ENCODE measurements at regions not wholly inside any gene's neighbourhood (a gene's known extent, or its start where the extent isn't known, plus 50 kb on each side); places are given as distances from the start of the nearest gene placed in this dataset.
"Not testable (repeated sequence)": the region's sequence is repeated elsewhere in the genome, so short reads cannot be mapped to it uniquely, and the experiment has no call there.

DNA sequence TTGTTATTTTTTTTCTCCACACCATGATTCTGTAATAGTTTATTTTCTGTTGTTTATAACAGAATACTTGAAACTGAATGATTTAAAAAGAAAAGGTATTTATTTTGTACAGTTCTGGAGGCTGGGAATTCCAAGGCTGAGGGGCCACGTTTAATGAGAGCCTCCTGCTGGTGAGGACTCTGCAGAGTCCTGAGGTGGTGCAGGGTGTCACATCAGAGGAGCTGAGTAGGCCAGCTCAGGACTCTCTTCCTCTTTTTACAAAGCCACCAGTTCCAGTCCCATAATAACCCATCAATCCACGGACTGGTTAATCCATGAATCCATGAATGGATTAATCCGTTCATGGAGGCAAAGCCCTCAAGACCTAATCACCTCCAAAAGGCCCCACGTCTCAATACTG lies 71.6 kb downstream of the TFAP2A start:
- DNase-seq, result no peak

DNA sequence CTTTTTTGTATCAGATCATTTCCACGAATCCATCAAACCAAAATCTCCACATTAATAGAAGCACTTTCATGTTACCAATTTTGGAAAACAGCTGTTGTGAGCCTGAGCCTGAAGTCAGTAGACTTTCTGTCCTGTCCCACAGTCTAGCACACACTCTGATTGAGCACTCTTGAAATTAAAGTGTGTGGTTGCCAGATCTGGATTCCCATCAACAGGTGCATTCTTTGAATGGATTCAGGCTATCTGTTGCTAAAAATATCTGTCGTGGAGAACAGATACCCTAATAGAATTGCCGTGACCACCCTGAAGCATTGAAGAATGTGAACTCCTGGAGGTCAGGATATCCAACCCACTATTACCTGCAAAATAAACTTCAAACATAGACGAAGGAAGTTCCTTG lies 73.3 kb downstream of the TFAP2A start:
- DNase-seq, result no peak

DNA sequence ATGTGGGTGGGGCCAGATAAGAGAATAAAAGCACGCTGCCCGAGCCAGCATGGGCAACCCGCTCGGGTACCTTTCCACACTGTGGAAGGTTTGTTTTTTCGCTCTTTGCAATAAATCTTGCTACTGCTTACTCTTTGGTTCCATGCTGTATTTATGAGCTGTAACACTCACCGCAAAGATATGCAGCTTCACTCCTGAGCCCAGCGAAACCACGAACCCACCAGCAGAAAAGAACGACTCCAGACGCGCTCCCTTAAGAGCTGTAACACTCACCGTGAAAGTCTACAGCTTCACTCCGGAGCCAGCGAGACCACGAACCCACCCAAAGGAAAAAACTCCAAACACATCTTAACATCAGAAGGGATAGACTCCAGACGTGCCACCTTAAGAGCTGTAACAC lies 76.7 kb downstream of the TFAP2A start:
- DNase-seq, result no peak

DNA sequence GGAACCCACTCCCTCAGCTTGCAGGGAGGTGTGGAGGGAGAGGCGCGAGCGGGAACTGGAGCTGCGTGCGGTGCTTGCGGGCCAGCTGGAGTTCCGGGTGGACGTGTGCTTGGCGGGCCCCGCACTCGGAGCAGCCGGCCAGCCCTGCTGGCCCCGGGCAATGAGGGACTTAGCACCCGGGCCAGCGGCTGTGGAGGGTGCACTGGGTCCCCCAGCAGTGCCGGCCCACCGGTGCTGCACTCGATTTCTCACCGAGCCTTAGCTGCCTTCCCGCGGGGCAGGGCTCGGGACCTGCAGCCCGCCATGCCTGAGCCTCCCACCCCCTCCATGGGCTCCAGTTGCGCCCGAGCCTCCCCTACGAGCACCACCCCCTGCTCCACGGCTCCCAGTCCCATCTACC lies 77.5 kb downstream of the TFAP2A start:
- DNase-seq, result not testable (repeated sequence)

DNA sequence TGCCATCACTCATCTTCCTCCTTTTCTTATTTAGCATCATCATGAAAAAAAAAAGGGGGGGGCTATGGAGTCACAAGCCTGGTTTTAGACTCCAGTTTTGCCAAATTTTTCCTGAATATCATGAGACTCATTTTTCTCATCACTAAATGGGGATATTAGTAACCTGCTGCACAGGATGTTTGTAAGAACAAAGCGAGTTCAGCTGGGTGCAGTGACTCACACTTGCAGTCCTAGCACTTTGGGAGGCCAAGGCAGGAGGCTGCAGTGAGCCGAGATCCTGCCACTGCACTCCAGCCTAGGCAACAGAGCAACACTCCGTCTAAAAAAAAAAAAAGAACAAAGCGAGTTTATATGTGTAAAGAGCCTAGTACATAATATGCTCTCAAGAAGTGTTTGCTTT lies 82.8 kb downstream of the TFAP2A start:
- no peak for DNase-seq

DNA sequence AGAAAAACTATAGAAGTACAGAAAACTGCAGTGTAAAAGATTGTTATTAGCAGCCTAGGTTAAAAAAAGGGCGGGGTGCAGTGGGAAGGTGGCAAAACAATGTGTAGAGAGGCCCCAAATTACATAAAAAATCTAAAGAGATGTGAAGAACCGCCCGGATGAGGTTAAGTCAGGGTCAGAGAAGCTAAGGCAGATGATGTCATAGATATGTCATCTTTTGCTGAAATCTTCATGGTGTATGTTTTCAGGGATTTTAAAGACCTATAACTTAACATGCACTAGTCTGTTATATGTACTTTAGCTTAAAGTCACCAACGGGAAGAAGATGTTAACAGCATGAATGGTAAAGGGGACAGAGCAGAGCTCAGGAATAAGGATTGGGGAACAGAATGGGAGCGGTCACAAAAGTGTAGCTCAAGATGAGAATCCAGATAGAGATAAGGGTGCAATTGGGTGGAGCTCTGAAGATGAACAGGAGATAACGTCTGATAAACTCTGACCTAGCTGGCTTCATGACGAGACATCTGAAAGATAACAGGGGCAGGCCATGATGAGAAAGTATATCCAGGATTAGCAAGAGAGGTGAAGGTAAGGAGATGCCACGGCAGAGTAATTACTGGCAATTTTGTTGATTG lies 83.4 kb downstream of the TFAP2A start:
- no peak for DNase-seq

DNA sequence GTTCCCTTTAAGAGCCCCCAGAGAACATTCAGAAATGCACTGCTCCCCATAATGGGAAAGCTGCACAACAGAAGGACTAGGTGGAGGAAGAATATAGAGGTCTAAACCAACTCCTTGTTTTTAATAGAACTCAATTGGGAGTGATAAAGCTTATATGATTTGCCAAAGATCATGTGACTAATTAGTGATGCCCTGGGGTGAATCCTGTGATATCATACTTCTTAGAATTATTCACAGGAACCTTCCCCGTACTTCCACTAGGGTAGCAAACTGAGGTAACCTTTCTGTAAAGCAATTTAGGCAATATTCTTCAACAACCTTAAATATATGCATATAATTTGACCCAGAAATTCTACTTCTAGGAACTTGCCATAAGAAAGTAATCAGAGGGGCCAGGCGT lies 84.4 kb downstream of the TFAP2A start:
- no peak for DNase-seq

DNA sequence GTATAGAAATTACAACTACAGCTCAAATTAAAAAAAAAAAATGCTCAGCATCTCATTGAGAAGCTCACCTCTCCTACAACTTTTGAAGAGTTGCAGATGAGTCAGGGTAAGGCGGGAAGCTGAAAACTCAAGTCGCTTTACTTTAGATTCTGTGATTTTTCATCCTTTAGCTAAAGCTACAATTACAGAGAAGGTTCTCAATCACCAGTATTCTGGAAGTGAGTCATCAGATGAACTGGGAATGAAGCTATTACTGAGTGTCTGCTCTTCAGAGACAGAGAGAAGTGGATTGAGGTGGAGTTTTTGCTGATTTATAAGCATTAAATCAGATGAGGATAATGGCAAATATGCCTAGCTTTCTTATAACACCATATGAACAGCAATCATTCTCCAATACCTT lies 91.9 kb downstream of the TFAP2A start:
- DNase-seq, result no peak

DNA sequence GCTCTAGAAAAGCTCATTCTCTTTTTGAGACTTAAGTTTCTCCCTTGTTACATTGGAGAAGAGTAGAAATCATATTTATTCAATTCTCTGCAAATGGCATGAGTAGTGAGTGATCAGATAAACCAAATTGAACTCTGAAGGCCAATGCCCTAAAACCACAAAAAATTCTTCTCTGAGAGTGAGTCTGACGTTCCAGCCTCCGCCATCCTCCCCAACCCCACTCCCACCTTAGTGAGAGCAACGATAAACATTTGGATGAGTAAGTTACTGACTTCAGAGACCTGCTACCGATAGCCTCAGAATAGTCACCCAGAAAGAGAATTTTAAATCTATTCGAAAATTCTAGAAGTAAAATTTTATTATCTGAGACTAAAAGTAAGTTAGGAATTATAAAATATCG lies 94.6 kb downstream of the TFAP2A start:
- DNase-seq, result no peak

DNA sequence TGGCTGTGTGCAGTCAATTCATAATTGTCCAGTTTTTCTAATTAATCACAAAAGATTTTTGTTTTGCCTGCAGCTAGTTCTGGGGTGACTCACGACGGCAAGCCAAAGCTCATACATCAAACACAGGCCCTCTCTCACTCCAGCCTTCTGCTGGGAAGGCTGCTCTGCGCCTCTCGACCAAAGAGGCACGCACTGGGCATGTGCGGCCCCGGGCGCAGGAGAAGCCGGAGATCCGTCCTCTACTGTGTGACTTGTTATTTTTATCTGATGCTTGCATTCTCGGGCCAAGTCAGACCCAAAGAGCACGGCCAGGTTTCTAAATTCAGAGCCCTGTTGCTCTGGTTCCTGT lies 98.5 kb downstream of the TFAP2A start:
- no peak for DNase-seq

DNA sequence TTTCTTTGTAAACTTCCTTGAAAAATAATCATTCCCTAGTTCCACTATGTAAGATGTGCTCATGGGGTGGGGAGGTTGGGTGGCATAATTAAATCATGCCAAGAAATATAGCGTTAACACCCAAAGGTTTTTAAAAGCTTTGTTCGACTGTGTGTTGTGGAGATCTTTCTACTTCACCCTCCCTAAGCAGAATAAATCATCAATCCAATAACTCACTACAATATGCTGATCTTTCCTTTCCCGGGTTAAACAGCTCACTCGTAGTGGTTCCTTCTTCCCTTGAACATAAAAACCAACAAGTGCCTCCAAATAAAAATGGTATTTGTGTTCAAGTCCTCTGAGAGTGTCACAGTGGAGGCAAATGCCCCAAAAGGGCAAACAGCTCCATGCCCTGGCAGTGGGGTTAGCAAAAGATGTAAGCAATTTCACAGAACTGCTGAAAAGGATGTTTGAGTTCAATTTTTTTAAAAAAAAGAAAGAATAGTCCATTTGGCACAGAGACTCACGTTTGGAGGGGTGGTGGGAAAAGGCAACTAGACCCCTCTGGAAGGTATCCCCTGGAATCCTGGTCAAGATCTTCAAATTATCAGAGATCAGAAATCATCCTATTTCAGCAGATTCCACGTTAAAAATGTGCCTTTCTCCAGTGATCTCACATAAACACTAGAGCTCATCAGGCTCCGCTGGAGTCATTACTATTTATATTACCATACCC lies 99.1 kb downstream of the TFAP2A start:
- DNase-seq, result no peak

DNA sequence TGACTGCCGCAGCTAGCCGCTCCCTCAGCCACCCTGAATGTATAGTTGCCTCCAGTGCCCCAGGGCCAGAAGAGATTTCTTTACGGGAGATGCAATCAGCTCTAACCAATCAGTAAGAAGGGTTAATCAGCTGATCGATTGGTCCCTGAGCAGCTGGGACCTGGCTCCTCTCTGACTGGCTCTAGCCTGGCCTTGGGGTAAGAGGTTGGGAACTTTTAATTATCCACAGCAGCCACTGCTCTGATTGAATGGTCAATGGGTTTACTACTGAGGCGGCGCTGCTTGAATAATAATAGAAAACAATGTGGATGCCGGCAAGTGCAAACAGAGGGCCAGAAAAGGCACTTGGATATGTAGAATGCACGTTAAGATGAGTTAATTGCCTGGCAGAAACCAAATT lies 99.8 kb downstream of the TFAP2A start:
- DNase-seq, result no peak

DNA sequence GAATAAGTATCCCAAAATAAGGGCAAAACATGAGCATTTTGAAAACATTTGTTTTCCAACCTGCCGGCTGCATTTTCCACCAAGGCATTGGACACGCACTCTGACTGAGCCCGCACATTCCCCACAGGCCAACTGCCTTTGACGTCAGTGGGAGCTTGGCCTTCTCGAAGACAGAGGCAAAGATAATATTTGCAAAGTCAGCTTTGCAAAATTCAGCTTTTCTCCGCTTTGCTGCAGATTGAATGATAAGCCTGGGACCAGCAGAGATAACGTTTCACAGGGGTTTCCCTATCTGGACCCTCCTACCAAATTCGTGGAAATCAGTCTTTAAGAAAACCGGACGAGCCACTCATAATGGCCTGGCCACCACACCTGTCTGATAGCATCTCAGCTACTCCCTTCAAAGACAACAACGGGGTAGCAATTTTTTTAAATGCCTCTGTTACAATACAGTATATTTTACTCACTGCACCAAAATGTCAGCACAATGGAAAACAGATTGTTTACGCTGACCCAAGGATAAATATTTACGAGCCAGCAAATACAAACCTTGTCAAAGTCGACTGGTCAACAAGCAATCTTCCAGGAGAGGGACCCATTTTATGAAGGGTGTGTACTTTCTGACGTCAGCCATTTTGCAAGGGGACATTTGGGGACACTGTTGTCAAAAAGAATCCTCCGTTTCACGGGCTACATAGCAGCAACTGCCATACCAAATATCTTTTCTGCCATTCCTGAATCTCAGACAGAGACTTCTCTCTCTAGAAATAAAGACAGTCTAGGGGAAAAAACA lies 100.5 kb downstream of the TFAP2A start:
- DNase-seq, result no peak

DNA sequence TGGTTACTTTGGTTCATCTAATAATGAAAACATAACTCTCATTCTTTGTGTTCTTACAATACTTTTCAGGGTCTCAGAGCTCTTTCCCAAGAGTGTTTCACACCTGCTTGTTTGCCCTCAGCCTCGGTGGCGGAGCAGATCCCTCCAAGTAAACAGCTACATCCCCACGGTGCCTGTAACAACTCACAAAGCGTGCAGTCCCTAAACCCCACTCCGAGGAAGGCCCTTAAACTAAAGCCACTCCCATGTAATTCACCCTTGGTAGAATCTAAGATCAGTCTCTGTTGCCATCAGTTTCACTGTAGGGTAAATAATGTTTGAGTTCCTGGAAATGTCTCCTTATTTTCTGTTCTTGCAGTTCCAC lies 101.1 kb downstream of the TFAP2A start:
- no peak for DNase-seq

DNA sequence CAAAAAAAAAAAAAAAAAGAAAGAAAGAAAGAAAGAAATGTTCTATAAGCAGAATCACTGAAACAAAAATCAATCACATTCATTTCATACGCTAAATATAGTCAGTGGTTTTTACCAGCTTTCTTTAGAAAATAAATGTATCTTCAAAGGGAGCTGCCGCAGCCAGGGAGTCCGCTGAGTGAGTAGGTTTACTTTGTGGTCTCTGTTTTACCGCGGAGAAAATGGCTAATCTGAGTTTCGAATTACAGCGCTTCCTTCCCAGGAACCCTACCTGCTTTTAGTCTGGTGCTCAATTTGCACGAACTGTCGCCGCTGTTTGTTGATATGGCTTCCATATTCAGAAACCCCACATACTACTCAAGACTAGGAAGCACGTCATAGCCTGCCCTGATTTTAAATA lies 102.4 kb downstream of the TFAP2A start:
- DNase-seq, result no peak

DNA sequence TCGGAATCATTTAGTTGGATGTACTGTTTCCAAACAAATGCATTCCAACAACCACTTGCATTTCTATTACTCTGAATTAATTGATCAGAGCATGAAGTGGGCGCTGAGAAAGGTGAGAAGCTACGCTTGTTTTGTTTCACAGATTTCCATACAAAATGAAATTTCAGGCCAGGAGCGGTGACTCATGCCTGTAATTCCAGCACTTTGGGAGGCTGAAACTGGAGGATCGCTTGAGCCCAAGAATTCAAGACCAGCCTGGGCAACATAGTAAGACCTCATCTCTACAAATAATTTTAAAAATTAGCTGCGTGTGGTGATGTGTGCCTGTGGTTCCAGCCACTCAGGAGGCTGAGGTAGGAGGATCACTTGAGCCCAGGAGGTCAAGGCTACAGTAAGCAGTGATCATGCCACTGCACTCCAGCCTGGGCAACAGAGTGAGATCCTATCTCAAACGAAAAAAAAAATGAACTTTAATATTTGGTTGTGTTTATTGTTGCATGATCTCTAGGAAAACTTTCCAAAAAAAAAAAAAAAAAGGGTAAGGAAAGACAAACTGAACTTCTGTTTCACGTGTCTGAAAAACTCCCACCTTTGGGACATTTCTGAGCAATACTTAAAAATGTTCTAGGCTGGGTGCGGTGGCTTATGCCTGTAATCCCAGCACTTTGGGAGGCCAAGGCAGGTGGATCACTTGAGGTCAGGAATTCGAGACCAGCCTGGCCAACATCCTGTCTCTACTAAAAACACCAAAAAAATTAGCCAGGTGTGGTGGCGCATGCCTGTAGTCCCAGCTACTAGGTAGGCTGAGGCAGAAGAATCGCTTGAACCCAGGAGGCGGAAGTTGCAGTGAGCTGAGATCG lies 103.1 kb downstream of the TFAP2A start:
- not testable (repeated sequence) for DNase-seq

DNA sequence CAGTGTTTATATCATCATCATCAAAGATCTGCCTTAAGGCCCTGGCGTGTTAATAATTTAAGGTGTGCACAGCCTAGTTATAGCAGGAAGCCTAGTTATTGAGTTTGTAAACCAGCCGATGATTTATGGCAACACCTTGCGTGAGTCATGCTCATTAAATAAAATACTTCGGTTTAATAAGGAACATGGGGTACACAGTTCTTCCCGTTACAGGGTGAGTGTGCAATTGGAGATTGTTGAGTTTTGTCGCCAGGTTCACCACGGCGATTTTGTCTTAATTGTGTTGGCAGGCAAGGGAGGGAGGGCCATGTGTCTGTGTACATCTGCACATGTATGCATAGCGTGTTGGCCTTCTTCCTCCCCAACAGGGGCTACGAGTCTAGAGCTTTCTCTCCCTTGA lies 104.0 kb downstream of the TFAP2A start:
- DNase-seq, result no peak

DNA sequence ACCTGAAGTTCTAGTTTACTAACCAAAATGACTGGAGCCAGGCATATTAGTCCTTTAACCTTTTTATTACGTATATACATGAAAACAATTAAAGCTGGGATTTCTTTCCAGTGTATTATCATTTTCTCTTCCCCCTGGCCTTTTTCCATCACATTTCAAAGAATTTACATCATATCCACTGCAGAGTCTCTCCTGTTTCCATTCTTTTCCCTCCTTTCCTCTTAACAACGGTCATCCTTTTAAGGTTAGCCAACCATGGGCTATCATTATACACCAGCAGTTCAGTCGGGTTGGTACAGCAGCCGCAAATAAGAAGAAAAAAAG lies 104.6 kb downstream of the TFAP2A start:
- no peak for DNase-seq

DNA sequence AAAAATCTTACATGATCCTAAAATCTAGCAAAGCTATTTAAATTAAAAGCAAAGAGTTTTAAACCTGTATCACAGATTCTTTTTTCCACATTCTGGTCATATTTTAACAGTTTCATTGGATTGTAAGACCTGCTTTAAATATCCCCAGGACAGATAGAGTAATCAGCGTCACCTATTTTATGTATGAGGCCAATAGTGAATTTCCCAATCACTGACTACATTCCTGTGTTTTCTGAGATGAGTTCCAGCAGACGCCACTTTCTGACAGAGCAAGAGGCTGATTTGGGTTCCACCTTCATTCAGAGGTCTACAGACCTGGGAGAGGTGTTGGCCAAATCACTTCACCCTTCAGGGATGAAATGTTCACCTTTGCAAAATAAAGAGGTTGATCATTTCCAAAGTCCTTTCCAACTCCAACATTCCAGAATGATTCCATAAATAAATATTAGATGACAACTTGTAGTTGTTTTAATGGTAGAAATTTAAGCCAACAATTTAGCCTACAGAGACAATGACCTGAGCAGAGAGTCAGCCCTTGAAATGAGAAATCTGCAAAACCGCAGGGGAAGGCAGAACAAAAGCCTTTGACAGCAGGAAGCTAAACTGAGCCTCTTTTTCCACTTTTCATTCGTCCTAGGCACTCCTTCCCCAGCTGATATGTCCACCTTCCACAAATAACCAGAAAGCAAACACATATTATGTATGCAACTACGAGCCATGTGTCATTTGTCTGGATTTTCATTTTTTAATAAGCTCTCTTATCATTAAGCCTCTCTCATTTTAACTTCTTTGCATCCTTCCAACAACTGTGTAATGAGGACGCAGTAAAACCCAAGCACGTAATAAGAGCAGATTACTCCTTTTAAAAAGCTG lies 105.2 kb downstream of the TFAP2A start:
- DNase-seq, result no peak

DNA sequence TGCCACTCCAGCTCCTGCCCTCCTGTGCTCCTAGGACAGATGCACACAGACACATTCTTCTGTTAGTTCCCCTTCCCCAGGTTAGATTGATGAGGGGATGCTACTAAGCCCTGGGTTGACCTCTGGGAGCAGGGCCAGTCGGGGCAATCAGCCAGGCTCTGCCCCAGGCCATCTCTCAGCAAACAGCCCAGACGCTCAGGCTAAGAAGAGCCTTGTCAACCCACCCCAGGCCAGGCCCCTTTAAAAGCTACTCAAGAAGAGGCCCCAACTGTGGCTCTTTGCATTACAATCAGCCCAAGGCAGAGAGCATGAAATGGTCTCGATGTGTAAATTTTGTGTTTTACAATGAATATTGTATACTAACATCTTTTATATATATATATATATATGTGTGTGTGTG lies 107.4 kb downstream of the TFAP2A start:
- no peak for DNase-seq

DNA sequence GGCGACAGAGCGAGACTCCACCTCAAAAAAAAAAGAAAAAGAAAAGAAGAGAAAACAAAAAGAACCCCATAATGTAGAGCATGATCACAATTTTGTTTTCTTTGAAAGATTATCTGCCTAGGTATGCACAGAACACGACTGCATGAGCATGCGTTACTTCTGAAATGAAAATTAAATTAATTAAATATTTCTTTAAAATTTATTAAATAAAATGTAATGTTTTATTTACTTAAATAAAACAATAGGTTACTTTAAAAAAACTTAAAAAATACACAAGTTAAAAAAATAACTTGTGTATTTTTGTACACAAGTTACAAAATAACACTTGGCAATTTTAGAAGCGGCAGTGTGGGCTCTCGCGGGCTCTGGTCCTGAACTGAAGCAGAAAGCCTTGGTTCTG lies 107.8 kb downstream of the TFAP2A start:
- no peak for DNase-seq

DNA sequence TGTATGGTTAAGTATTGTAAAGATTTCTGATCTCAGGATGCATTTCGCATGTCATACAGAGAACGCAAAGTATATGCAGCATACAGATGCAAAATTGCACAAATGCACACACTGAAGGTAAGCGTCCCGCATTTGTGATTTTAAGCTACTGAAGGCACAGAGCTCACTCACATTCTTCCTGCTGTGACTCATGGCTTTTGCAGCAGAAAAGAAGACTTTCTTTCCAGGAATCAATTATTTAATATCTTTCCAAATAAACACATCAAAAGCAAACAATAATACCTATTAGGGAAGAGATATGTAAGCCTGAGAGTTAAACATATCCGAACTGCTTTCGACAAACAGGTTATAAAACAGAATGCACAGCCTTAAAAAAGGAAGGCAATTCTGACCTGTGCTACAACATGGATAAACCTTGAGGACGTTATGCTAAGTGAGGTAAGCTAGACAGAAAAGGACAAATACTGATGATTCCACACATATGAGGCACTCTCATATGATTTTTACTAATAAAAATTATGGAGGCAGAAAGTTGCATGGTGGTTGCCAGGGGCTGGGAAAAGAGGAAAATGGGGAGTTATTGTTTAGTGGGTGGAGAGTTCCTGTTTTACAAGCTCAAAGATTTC lies 109.0 kb downstream of the TFAP2A start:
- DNase-seq, result no peak
